ENCODE measurements at regions not wholly inside any gene's neighbourhood (a gene's known extent, or its start where the extent isn't known, plus 50 kb on each side); places are given as distances from the start of the nearest gene placed in this dataset.
A peak's percentile ranks its signal among the peaks of the same experiment; 100 is the strongest.

- 37 to 46% methylated on average over 8 to 9 of the region's 9 CpGs for WGBS, 2 donors
- no peaks in the 10 kb centered on the region for H3K36me3 ChIP-seq
- intact Hi-C loops (cut with DNase I), result no loop called here
- H3K9me3 ChIP-seq, result no peaks in the 10 kb centered on the region
- peaks cover 3 to 44% (median 20%) of the 10 kb centered on the region in 3 donors for H3K4me1 ChIP-seq
- H3K27me3 ChIP-seq, result no peaks in the 10 kb centered on the region
- H3K4me3 ChIP-seq, result no peak overlapping the region
- DNase-seq, result no peak
- peak overlapping the region in 2 of 4 donors; percentile 34 to 54 for H3K27ac ChIP-seq
- TF ChIP-seq CTCF (IDR thresholded peaks at IDR 0.05), result no peak
- no peak for TF ChIP-seq POLR2A (IDR thresholded peaks at IDR 0.05)
Observed at GRCh38 chr2:173828189-173829142, 136.7 kb downstream of the SP3 start.

GRCh38 chr2:173829727-173830126, 135.4 kb downstream of the SP3 start:
- no peak for DNase-seq
- peaks cover 3 to 44% (median 20%) of the 10 kb centered on the region in 3 donors for H3K4me1 ChIP-seq
- no peaks in the 10 kb centered on the region for H3K27me3 ChIP-seq
- WGBS, 2 donors, result 43 to 71% methylated on average over 3 to 4 of the region's 4 CpGs
- no peak overlapping the region for H3K4me3 ChIP-seq
- peak overlapping the region in 1 of 4 donors; percentile 17 for H3K27ac ChIP-seq
- intact Hi-C loops (cut with DNase I), result no loop called here
- no peaks in the 10 kb centered on the region for H3K36me3 ChIP-seq
- TF ChIP-seq CTCF (IDR thresholded peaks at IDR 0.05), result no peak
- no peak for TF ChIP-seq POLR2A (IDR thresholded peaks at IDR 0.05)
- H3K9me3 ChIP-seq, result no peaks in the 10 kb centered on the region

- no peak for TF ChIP-seq POLR2A (IDR thresholded peaks at IDR 0.05)
- no peak for TF ChIP-seq CTCF (IDR thresholded peaks at IDR 0.05)
- Histone ChIP-seq H3K9me3 (no peaks in the 10 kb centered on the region), H3K4me3 (no peak overlapping the region), H3K36me3 (no peaks in the 10 kb centered on the region), H3K4me1 (peaks cover 3 to 44% (median 20%) of the 10 kb centered on the region in 3 donors), H3K27ac (peak overlapping the region in 2 of 4 donors; percentile 28 to 33), H3K27me3 (no peaks in the 10 kb centered on the region)
- DNase-seq, result no peak
- 64 to 69% methylated on average over 4 of the region's 4 CpGs for WGBS, 2 donors
- intact Hi-C loops (cut with DNase I), result no loop called here
Observed at GRCh38 chr2:173830170-173830569, 135.0 kb downstream of the SP3 start.

- Histone ChIP-seq H3K9me3 (no peaks in the 10 kb centered on the region), H3K27ac (peak overlapping the region in 3 of 4 donors; percentile 35 to 71 (median 67)), H3K4me1 (peaks cover 3 to 44% (median 20%) of the 10 kb centered on the region in 3 donors), H3K27me3 (no peaks in the 10 kb centered on the region), H3K36me3 (no peaks in the 10 kb centered on the region), H3K4me3 (no peak overlapping the region)
- TF ChIP-seq POLR2A (IDR thresholded peaks at IDR 0.05) (no peak), CTCF (IDR thresholded peaks at IDR 0.05) (no peak)
- no peak for DNase-seq
- intact Hi-C loops (cut with DNase I), result no loop called here
- WGBS, 2 donors, result 66 to 75% methylated on average over 7 of the region's 11 CpGs
Observed at GRCh38 chr2:173831312-173832229, 133.6 kb downstream of the SP3 start.
